ENCODE measurements at regions not wholly inside any gene's neighbourhood (a gene's known extent, or its start where the extent isn't known, plus 50 kb on each side); places are given as distances from the start of the nearest gene placed in this dataset.

GRCh38 chr11:60609632-60610031, 89.8 kb upstream of the MS4A8 start (continued):
- TF ChIP-seq, protein P1, sequence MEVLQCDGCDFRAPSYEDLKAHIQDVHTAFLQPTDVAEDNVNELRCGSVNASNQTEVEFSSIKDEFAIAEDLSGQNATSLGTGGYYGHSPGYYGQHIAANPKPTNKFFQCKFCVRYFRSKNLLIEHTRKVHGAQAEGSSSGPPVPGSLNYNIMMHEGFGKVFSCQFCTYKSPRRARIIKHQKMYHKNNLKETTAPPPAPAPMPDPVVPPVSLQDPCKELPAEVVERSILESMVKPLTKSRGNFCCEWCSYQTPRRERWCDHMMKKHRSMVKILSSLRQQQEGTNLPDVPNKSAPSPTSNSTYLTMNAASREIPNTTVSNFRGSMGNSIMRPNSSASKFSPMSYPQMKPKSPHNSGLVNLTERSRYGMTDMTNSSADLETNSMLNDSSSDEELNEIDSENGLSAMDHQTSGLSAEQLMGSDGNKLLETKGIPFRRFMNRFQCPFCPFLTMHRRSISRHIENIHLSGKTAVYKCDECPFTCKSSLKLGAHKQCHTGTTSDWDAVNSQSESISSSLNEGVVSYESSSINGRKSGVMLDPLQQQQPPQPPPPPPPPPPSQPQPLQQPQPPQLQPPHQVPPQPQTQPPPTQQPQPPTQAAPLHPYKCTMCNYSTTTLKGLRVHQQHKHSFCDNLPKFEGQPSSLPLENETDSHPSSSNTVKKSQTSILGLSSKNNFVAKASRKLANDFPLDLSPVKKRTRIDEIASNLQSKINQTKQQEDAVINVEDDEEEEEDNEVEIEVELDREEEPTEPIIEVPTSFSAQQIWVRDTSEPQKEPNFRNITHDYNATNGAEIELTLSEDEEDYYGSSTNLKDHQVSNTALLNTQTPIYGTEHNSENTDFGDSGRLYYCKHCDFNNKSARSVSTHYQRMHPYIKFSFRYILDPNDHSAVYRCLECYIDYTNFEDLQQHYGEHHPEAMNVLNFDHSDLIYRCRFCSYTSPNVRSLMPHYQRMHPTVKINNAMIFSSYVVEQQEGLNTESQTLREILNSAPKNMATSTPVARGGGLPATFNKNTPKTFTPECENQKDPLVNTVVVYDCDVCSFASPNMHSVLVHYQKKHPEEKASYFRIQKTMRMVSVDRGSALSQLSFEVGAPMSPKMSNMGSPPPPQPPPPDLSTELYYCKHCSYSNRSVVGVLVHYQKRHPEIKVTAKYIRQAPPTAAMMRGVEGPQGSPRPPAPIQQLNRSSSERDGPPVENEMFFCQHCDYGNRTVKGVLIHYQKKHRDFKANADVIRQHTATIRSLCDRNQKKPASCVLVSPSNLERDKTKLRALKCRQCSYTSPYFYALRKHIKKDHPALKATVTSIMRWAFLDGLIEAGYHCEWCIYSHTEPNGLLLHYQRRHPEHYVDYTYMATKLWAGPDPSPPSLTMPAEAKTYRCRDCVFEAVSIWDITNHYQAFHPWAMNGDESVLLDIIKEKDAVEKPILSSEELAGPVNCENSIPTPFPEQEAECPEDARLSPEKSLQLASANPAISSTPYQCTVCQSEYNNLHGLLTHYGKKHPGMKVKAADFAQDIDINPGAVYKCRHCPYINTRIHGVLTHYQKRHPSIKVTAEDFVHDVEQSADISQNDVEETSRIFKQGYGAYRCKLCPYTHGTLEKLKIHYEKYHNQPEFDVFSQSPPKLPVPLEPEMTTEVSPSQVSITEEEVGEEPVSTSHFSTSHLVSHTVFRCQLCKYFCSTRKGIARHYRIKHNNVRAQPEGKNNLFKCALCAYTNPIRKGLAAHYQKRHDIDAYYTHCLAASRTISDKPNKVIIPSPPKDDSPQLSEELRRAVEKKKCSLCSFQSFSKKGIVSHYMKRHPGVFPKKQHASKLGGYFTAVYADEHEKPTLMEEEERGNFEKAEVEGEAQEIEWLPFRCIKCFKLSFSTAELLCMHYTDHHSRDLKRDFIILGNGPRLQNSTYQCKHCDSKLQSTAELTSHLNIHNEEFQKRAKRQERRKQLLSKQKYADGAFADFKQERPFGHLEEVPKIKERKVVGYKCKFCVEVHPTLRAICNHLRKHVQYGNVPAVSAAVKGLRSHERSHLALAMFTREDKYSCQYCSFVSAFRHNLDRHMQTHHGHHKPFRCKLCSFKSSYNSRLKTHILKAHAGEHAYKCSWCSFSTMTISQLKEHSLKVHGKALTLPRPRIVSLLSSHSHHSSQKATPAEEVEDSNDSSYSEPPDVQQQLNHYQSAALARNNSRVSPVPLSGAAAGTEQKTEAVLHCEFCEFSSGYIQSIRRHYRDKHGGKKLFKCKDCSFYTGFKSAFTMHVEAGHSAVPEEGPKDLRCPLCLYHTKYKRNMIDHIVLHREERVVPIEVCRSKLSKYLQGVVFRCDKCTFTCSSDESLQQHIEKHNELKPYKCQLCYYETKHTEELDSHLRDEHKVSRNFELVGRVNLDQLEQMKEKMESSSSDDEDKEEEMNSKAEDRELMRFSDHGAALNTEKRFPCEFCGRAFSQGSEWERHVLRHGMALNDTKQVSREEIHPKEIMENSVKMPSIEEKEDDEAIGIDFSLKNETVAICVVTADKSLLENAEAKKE (CRISPR knock-in tag; IDR thresholded peaks at IDR 0.05), result no peak
- no peak for TF ChIP-seq NANOG (IDR thresholded peaks at IDR 0.05; ENCODE audit: borderline replicate concordance)

DNA sequence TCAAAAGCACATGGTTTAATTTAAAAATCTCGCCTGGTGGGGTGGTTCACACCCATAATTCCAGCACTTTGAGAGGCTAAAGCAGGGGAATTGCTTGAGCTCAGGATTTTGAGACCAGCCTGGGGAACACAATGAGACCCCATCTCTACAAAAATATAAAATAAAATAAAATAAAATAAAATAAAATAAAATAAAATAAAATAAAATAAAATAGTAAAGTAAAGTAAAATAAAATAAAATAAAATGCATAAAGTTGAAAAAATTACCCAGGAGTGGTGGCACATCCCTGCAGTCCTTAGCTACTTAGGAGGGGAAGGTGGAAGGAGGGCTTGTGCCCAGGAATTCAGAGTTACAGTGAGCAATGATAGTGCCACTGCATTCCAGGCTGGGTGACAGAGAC, 88.7 kb upstream of the MS4A8 start:
- Histone ChIP-seq H3K27me3 (ENCODE audit: insufficient read depth) (no peaks in the 10 kb centered on the region), H3K27ac (ENCODE audit: low read depth) (no peak overlapping the region), H3K36me3 (ENCODE audit: insufficient read depth) (no peaks in the 10 kb centered on the region), H3K4me2 (no peak overlapping the region), H4K20me1 (replicated peaks; ENCODE audit: insufficient read depth) (no peaks in the 10 kb centered on the region), H3K9me2 (ENCODE audit: insufficient read depth) (no peaks in the 10 kb centered on the region), H3K4me3 (no peak overlapping the region), H2AFZ (no peak overlapping the region), H3F3A (replicated peaks; ENCODE audit: low read depth) (no peaks in the 10 kb centered on the region), H3K4me1 (ENCODE audit: insufficient read depth) (no peaks in the 10 kb centered on the region), H3K79me2 (replicated peaks; ENCODE audit: insufficient read depth) (no peaks in the 10 kb centered on the region)
- Mint-ChIP-seq H3K27me3 (ENCODE audit: insufficient read depth, low read depth, poor library complexity) (no peaks in the 10 kb centered on the region), H3K27ac (no peak overlapping the region), H3K4me3 (no peak overlapping the region), H3K36me3 (ENCODE audit: low read depth) (no peaks in the 10 kb centered on the region), H3K4me1 (no peaks in the 10 kb centered on the region), H3K9me3 (no peaks in the 10 kb centered on the region)
- DNase-seq (ENCODE audit: low spot score) (no peak), ATAC-seq (no peak)
- TF ChIP-seq CTCF (conservative IDR thresholded peaks at IDR 0.05; ENCODE audit: low read depth in 2 of 2) (no peak), ZNF331 (CRISPR knock-in tag; IDR thresholded peaks at IDR 0.05; ENCODE audit: low read depth) (no peak), ZNF114 (CRISPR knock-in tag; IDR thresholded peaks at IDR 0.05) (no peak), JUNB (IDR thresholded peaks at IDR 0.05; ENCODE audit: unreplicated experiment) (no peak), ETS1 (IDR thresholded peaks at IDR 0.05) (no peak), STAT1 (IDR thresholded peaks at IDR 0.05; ENCODE audit: unreplicated experiment) (no peak), EZH2 (IDR thresholded peaks at IDR 0.05; ENCODE audit: low read depth, unreplicated experiment) (no peak), POLR2AphosphoS5 (IDR thresholded peaks at IDR 0.05; ENCODE audit: low read depth) (no peak), CREB1 (CRISPR knock-in tag; IDR thresholded peaks at IDR 0.05; ENCODE audit: low read depth) (no peak), EZH2phosphoT487 (IDR thresholded peaks at IDR 0.05; ENCODE audit: unreplicated experiment) (no peak), NANOG (IDR thresholded peaks at IDR 0.05; ENCODE audit: borderline replicate concordance) (no peak)
